HG03097 (cell line): ENCODE measurements at regions not wholly inside any gene's neighbourhood (a gene's known extent, or its start where the extent isn't known, plus 50 kb on each side); places are given as distances from the start of the nearest gene placed in this dataset.
"Not testable (repeated sequence)": the region's sequence is repeated elsewhere in the genome, so short reads cannot be mapped to it uniquely, and the experiment has no call there.

ENCODE experiments used
- ATAC-seq: cut with Tn5 transposase; IDR thresholded peaks from one replicate; pipeline ENCODE4 v1.9.1; 2021; ENCODE audit not compliant: unreplicated experiment, low FRiP score

DNA sequence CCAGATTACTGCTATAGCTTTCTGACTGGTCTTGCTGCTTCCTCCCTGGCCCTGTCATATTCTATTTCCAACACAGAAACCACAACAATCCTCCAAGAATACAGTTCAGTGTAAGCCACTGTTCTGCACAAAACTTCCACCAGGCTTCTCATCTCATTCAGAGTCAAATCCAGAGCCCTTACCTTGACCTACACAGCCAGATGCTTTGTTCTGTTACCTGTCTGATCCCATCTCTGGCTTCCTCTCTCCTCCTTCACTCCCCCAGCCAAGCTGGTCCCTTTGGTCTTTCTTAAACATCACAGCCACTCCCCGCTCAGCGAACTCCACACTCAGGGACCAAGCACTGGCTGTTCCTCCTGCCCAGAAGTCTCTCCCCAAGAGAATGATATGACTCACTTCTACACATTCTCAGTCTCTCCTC, 84.8 kb upstream of the BMP2K start:
- ATAC-seq: no peak

DNA sequence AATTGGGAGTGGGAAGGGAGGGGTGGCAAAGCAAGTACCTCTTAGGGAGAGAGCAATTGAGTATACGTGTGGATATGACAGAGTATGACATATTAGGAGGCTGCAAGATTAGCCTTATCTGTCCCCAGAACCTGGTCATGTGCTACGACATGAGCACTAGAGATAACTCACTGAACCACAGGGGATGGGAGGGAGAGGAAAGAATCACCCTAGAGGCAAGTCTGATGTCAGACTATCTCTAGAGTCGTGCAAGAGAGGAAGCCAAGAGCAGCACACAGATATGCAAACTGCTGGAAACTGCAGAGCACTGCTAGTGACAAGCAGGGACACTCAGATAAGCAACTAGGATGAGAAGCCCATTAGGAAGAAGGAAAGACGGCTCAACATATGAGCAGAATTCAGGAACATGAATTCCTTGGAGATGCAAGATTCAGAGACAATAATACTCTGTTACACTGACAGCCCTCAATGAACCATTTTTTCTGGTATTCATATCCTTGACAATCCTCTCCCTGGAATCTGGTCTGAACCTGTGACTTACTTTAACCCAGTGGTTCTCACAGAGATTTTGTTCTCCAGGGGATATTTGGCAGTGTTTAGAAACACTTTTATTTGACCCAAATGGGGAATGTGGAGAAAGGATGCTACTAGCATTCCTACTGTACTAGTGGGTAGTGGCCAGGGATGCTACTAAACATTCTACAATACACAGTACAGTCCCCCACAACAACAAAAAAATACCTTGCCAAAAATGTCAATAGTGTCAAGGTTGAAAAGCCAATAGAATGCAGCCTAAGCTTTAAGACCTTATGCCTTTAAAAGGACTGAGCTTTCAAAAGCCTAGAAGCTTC, 84.0 kb upstream of the BMP2K start:
- no peak for ATAC-seq

DNA sequence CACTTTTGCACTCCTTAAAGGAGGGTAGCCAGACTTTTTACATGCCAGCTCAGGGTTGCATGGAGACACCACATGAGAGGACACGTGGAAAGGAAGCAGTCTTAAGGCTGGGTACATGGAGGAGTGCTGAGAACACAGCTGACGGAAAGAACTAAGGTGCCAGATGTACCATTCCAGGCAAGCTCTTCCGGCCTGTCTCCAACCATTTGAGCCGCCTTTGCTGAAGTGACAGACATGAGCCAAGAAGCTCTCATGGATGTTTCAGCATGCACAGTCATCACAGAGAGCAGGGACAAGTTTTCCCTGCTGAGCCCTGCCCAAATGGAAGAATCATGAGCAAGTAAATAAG, 83.4 kb upstream of the BMP2K start:
- no peak for ATAC-seq

DNA sequence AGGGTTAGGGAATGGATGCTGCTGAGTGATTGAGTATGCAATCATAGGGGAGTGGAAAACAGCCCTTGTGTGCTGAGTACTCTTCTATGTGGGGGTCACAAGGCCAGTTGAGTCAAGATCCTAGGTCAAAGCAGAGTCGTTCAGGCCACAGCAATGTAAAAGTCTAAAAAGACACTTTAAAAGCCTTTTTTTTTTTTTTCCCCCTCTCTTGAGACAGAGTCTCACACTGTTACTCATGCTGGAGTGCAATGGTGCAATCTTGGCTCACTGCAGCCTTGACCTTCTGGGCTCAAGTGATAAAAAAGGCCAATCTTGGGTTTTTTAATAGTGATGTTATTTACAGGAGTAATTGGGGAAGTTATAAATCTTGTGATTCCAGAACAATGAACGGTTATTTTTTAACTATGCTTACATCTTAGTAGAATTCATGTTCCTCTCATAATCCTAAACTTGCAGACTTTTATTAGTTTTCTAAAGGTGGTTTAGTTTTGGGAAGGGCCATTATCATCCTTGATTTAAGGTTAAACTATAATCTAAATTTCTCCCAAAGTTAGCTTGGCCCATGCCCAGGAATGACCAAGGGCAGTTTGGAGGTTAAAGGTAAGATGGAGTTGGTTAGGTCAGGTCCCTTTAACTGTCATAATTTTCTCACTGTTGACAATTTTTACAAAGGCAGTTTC, 82.2 kb upstream of the BMP2K start:
- ATAC-seq: no peak

DNA sequence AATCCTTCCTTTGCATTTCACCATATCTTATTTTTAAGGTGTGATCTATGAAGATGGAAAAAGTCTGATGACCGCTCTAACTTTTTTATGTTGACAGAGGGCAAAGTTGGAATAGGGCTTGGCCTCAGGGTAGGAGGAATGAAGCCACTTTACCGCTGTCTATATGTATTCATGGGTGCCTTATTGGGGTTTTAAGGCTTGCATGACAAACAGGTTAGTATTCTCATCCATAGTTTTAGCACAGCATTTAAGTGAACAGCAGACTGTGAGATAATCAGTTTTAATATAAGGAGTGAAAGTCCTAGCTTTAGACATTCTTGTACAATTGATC, 81.7 kb upstream of the BMP2K start:
- no peak for ATAC-seq

DNA sequence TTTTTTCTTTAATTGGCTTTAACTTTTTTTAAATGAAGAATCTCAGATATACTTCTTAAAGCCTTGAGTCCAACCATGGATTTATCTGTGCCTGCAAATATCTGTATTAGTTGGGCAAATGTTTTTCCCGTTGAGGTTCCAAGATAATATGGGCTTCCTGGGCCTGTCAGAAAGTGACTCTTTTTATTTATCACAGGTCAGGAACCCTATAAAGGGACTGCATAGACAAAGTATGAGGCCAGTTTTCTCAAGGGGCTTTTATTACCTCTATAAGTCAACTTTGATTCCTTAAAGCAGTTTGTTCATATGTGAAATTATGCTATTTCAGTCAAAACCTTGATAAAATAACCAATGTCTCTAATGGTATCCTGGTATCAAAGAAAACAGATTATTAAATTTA, 80.2 kb upstream of the BMP2K start:
- ATAC-seq: no peak

DNA sequence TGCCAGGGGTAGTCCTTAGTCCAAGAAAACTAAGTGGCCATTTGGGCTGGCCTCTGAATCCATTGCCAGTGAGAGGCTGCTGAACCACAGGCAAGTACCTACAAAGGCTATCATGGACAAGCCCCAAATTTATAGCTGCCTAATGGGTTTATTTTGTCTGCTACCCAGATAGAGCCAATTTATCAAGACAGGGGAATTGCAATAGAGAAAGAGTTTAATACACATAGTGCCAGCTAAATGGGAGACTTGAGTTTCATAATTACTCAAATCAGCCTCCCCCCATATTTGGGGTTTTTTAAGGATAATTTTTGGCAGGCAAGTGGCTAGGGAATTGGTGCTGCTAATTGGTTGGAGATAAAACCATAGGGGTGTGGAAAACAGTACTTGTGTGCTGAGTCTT, 73.1 kb upstream of the BMP2K start:
- ATAC-seq: no peak

DNA sequence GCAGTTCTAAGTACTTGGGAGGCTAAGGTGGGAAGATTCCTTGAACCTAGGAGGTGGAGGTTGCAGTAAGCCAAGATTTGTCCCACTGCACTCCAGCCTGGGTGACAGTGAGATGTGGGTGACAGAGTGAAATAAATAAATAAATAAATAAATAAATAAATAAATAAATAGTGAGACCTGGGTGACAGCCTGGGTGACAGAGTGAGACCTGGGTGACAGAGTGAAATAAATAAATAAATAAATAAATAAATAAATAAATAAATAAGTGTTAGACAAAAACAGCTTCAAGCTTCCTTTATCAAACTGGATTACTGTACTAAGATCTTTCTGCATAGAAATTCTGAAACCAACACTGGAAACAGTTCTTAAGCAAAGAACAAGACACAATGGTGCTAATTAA, 71.8 kb upstream of the BMP2K start:
- no peak for ATAC-seq

DNA sequence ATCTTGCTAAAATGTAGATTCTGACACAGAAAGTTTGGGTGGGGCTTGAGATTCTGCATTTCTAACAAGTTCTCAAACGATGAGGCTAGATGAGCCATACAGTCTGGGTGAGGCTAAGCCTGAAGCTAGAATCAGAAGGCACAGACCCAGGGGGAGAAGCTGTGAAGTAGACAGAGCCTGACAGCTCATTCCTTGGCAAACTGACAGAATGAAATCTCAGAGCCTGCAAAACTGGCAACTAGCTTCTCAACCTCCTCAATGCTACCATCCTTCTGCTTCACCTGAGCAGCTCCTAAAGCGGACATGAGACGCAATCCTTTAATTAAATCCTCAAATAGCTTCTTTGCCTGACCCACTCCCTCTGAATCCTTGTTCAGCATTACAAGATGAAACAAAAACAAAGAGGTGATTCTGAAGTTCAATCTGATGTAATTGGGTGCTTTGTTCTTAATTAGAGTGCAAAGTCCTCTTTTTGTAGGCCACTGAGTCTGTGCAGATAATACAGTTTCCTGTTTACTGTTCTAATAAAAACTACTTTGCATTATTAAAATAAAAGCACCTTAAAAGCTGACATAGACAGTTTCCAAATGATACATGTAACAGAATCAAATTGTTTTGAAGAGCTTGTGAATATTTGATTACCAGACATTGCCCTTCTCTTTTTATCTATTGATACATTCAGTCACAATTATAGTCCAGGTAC, 71.0 kb upstream of the BMP2K start:
- no peak for ATAC-seq

DNA sequence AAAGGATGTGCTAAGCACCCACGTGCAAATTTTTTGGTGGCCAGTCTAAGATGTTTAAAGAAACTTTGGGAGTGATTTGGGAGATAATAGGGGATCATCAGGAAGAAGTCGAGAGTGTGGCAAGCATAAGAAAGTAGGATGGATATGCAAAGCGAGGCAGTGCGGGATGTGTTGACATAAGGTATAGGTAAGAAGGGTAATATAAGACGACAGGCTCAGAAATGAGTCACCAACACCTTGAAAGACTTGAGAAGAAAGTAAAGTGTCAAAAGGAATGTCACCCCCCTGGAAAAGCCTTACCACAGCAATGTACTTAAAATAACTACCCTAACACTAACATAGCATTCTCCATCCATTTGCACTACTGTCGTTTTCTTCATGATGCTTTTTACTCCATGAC, 69.8 kb upstream of the BMP2K start:
- no peak for ATAC-seq

DNA sequence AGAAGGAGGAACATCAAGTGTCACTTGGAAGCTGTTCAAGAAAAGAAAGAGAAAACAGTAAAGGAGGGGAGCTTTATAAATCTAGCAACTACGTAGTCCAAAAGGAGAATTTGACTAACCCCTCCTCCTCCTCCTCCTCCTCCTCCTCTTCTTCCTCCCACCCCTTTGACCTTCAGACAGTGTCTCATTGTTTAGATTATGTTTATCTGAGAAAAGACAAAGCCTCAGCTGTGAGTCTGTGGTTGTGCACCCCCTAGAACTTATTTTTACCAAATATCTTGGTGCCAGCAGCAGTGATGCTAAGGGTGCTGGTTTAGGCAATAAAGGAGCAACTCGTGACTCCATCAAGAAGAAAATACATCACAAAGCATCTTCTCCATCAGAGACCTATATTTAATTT, 68.9 kb upstream of the BMP2K start:
- no peak for ATAC-seq

DNA sequence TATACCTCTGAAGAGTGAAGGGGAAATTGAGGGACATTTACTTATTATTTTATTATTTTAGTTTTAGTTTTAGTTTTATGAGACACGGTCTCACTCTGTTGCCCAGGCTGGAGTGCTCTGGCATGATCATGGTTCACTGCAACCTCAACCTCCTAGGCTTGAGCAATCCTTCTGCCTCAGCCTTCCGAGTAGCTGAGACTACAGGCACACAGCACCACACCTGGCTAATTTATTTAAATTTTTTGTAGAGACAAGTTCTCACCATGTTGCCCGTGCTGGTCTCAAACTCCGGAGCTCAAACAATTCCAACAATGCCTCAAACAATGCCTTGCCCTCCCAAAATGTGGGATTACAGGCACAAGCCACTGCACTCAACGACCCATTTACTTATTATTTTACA, 68.4 kb upstream of the BMP2K start:
- no peak for ATAC-seq

DNA sequence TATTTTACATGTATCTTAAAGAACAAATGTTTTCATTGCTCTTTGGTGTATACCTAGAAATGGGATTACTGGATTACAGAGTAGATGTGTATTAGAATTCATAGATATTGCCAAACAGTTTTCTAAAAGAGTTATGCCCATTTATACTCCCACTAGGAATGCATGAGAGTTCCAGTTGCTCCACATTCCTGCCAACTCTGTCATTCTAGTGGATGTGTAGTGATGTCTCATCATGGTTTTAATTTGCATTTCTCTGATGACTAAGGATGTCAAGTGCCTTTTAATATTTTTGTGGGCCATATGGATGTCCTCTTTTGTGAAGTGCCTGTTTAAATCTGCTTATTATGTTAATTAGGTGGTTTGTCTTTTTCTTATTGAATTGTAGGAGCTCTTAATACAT, 65.6 kb upstream of the BMP2K start:
- no peak for ATAC-seq

DNA sequence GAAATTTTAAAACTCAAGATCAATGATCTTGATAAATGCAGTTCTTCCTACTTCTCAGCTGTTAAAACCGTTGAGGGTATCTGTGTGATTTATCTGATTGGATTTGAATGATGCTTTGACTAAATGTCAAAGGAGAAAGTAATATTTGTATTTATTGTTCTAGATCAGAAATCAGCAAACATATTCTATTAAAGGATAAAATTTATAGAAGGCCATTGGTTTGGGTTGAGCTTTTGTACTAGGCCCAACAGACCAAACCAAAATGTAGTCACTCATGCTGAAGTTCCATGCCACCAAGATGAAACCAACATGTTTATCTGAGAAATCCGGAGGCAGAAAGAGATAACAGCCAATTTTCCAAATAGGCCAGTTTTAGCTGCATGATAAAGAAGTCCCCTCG, 64.5 kb upstream of the BMP2K start:
- no peak for ATAC-seq

DNA sequence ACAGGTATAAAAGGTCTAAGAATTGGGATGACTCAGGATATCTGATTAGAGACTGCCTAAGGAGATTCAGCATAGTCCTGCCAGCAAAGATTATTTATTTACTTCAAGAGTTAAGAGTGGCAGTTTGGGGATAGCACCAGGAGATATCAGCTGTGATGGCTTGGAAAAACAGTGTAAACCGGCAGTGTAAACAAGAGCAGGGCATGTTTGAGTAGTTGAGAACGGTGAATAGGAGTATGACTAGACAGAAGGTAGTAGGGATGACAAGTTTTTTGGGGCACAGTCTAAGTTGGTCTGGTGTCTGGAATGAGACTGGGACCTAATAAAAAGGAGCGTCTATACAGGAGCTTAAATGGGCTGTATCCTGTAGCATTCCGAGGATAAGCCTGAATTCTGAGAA, 61.6 kb upstream of the BMP2K start:
- not testable (repeated sequence) for ATAC-seq

DNA sequence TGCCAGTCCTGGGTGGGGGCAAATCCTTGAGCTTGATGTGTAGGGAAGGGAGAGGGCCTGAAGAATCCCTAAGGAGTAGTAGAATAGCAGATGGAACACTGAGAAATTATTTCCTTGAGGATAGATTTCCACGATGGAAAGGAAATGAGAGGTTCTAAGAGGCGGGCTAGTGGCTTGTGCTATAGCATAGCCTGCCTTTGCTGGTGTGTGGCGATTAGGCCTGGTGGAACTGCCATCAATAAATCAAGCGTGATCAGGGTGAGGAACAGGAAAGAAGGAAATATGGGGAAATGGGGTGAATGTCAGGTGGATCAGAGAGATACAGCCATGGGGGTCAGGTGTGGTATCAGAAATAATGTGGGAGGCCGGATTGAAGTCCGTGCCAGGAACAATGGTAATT, 60.8 kb upstream of the BMP2K start:
- not testable (repeated sequence) for ATAC-seq

DNA sequence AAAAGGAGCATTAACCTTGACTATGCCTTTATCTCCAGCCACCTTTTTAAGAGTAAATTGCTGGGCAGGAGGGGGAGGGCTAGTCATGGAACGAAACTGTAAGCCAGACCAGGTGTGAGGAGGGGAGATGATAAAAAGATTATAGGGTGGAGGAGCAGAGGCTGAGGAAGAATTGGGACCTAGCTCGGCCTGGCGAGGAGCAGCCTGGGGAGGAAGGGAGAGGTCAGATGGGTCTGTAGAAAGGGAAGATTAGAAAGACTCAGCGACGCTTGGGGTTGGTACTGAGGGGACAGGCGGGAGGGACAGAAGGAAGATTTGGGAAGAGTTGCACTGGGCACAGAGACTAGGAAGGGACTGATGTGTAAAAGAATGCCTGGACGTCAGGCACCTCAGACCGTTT, 58.4 kb upstream of the BMP2K start:
- not testable (repeated sequence) for ATAC-seq

DNA sequence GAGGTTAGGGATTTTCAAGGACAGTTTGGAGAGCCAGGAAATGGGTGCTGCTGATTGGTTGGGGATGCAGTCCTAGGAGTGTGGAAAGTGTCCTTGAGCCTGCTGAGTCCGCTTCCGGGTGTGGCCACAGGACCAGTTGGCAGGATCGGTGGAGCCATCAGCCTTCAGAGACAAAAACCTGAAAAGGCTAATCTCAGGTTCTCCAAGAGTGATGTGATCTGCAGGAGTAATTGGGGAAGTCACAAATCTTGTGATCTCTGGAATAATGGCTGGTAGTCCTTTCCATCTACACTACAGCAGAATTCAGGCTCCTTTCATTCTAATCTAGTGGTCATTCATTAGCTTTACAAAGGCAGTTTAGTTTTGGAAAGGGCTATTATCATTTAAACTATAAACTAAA, 55.9 kb upstream of the BMP2K start:
- no peak for ATAC-seq

DNA sequence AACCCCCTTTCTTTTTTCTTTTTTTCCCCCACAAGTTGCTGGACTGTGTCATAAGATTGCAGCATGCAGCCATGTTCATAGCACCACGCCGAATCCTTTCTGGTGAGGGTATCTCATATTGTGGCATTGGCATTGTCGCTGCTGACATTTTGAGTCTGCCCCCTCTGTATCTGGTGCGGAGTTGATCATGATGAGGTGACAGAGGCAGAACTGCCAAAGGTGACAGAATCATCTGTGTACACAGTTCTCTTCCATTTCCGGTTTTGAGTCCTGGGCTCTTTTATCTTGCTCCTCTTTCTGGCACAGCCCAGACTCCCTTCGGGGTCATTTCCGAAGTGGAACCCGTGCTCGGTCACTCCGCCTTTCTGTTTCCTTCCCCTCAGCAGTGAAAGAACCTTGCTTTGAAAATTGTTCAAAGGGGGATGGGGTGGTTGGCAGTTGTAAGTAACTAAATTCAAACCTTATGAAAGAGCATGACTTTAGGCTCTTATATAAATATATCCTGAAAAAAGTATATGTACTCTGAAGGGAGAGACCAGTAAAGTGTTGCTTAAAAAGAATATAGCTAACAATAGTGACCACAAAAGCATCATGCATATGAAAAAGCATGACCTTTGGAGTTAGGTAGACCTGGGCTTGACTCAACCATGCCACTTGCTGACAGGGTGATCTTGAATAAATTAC, 55.0 kb upstream of the BMP2K start:
- ATAC-seq: peak; percentile 89

DNA sequence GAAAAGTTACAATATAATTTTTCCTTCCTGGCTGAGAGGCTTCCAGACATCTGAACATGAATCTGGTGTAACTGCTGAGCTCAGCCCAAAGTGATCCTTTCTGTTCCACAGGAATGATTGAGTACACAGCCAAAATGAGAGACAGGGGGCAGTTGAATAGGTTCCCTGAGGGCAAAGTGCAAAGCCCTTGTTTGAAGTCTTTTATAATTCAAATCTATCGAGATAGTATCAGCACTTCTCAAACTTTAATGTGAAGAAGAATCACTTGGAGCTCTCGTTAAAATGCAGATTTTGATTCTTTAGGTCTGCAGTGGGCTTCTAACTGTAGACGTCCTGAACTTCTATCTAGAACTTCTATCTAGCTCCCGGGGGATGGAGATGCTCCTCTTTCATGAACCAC, 54.4 kb upstream of the BMP2K start:
- ATAC-seq: no peak

DNA sequence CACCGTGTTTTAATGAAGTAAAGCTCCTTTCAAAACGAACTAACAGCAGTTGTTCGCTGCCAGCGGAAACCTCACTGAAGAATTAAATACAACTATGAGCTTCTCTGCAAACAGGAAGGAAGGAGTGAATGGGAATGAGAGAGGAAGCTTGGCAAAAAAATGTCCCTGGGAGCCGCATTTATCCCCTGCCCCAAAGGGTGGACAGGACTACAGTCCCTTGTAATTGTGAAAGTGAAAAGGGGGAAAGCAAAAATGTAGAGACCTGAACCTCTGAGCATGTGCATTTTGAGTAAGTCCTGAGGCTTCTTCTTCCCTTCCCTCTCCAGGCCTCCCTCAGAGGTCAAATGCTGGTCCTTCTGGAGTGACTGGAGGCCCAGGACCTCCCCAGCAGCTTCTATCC, 53.8 kb upstream of the BMP2K start:
- no peak for ATAC-seq
